ENCODE measurements at regions not wholly inside any gene's neighbourhood (a gene's known extent, or its start where the extent isn't known, plus 50 kb on each side); places are given as distances from the start of the nearest gene placed in this dataset.
"Not testable (repeated sequence)": the region's sequence is repeated elsewhere in the genome, so short reads cannot be mapped to it uniquely, and the experiment has no call there.

- peak; percentile 72 for DNase-seq
These were observed 78.0 kb upstream of the ATP5PO start for GRCh38 chr21:33993286-33994231.

DNA sequence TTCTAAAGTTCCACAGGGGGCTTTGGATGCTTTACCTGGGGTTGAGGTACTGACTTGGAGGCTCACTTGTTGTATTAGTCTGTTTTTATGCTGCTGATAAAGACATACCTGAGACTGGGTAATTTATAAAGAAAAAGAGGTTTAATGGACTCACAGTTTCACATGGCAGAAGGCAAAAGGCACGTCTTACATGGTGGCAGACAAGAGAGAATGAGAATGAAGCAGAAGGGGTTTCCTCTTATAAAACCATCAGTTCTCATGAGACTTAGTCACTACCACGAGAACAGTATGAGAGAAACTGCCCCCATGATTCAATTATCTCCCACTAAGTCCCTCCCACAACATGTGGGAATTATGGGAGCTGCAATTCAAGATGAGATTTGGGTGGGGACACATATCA is 76.8 kb upstream of the ATP5PO start:
- DNase-seq, result not testable (repeated sequence)

- DNase-seq, result no peak
These were observed 75.5 kb upstream of the ATP5PO start for GRCh38 chr21:33991133-33991532.

DNA sequence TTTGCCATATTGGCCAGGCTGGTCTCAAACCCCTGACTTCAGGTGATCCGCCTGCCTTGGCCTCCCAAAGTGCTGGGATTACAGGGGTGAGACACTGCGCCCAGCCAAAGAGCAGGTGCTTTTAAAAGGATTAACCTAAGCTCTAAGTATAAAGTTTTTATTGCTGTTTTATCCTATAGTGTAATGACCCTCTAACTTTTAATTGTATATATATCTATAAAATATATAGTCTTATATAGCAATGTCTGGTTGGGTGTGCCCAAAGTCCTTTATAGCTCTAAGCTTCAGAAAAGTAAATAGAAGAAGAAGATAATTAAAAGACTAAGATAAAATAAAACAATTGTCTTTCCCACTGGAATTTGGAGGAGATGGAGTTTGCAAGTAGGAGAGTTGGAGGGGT is 73.8 kb upstream of the ATP5PO start:
- DNase-seq, result no peak

- DNase-seq, result no peak
These were observed 72.8 kb upstream of the ATP5PO start for GRCh38 chr21:33988237-33989017.

DNA sequence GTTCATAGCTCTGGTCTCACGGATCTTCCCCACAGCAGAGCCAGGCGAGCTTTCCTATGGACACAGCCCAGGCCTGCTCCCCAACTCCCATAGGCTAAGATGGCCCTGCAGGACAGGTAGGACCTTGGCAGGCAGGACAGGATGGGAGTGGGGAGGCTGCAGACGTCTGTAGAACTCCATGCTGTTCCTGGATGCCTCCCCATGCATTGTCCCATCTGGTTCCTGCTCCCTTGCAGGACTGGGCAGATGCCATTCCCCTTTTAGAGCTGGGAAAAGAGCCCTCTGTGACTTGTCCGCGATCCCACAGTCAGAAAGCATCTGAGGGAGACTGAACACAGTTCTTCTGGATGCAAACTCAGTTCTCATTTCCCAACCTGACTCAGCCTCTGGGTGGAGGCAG is 71.9 kb upstream of the ATP5PO start:
- DNase-seq, result no peak

DNA sequence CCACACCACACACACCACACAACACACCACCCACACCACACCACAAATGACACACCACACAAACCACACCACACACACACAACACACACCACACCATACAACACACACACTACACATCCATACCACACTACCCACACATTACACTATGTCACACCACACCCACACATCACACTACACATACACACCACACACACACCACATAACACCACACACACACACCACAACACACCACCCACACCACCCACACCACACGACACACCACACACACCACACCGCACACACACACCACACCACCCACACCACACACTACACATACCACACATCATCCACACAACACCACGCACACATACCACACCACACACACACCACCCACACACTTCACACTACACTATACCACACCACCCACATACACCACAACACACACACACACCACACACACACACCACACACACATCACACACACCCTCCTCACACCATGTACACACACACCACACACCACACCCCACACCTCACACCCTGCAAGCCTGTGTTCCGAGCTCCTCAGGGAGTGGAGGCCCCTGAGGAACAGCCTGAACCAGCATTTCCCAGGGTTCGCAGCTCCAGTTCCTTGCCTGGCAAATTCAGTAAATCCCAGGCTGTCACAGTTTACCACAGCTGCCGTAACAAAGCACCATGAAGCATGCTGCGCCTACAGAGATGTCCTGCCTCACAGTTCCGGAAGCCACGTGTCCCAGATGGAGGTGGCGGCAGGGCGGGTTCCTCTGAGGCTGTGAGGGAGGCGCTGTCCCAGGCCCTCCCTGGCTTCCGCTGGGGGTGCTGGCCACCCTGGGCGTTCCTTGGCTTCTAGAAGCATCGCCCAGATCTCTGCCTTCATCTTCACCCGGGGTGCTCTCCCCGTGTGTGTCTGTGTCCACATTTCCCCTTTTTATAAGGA is 69.8 kb upstream of the ATP5PO start:
- DNase-seq, result no peak

- no peak for DNase-seq
These were observed 68.4 kb upstream of the ATP5PO start for GRCh38 chr21:33984021-33984481.

GRCh38 chr21:33981391-33982101 is 65.9 kb upstream of the ATP5PO start:
- no peak for DNase-seq

GRCh38 chr21:33980276-33980916 is 64.8 kb upstream of the ATP5PO start:
- no peak for DNase-seq

GRCh38 chr21:33978585-33978984 is 63.0 kb upstream of the ATP5PO start:
- DNase-seq, result no peak

GRCh38 chr21:33977721-33978369 is 62.2 kb upstream of the ATP5PO start:
- DNase-seq, result no peak

DNA sequence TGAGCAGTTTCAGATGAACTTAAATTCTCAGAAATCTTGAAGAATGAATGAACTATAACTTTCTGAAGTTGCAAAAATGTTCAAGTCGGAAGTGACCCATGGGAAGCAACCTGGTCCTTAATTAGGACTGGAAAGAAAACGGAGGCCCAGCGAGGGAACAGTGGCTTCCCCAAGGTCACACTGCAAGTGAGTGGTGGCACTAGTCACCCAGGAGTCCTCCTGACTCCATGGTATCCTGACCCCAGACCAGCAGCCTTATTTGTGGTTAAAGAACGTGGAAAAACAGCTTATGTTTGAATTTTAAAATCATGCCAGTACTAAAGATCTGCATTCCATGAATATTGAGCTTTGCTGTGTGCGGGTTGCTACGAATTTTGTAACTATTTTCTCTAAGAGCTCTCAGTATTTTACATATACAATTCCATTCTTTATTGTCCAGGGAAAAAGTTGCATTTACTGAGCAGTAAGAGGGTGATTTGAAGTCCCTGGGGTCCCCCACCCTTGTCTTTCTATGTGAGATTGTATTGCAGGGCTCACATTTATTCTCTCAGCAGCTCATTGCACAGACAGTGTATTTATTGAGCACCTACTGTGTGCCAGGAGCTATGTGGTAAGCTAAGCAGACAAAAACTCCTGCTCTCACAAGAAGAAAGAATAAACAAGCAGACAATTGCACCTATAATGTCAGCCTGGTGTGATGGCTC is 61.6 kb upstream of the ATP5PO start:
- DNase-seq, result no peak

DNA sequence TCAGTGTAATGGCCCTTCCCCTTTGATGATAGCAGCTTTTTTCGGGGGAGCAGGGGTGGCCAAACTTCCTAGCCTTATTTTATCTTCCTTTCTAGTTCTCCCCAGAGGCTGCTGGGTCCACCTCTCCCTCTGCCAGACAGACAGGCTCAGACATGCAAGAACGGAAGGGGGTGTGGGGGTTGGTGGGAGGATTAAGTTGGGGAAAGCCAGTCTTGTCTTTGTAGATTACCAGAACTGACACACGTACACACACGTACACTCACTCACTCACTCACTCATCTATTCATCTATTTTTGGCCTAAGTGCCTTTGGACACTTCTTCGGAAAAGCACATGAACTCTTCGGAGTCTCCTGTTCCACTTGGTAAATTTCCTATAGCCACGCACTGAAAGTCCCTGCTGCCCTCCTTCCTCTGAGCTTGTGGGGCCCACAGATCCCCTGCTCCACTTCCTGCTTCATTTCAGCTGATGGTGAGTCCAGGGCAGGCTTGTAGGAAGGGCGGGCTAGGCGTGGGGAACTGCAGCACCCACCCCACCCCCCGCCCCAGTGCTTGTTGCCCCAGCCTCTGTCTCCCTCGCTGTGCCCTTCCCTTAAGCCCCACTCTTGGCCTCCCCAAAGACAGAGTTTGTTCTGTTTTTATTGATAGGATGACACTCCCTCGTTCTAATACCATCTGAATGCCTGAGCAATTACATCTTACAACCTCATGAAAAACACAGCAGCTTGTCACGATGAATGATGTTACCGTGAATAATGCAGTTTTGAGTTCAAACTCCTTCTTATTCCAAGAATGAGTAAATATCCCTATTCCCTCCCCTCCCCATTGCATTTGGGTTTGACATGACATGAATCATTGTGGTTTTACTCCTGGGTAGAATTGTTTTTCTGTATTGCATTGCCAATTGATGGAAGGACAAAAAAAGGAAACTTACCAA is 60.7 kb upstream of the ATP5PO start:
- peak; percentile 68 for DNase-seq

DNA sequence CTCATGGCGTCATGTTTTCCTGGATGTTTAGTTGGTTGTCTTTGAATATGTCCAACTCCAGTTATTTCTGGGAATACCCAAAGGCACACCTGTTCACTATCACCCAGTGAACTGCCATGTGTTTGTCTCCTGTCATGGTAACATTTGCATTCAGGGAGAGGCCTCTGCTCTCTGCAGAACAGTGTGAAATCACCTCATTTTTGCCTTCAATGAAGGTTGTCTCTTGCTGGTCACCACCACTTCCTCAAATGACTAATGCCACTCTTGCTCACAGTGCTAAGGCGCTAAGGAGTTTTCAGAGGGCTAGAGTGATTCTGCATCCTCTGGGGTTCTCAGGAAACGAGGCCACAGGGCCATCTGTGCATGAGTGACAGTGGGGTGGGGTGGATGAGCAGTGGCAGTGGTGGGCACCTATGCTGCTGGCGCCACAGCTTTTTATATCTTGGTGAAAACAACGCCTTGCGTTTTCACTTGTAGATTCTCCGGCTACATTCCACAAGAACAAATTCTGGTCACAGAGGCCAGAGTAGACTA is 60.0 kb upstream of the ATP5PO start:
- peak; percentile 75 for DNase-seq

GRCh38 chr21:33974513-33975468 is 59.2 kb upstream of the ATP5PO start:
- no peak for DNase-seq

DNA sequence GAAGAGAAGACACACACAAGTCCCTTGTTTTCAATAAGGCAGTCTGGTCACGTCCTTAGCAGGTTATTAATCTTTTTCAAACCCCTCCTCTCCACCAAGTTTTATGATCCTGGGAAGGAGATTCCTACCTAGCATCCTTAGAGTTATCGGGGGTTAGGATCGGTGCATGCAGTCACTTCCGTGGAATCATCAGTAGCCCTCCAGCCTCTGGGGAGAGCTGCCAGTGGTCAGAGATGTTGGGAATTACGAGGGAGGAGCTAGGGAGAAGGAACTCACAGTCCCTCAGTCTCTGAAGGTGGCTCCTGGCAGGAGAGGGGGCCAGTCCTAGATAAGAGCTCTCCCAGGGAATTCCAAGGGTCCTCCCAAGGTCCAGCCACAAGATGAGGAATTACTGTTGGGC is 57.7 kb upstream of the ATP5PO start:
- no peak for DNase-seq

GRCh38 chr21:33972539-33972938 is 56.9 kb upstream of the ATP5PO start:
- DNase-seq, result no peak

All from hematopoietic multipotent progenitor cell treated with erythropoietin and hydrocortisone succinate and interleukin-3 and kit ligand, for 6 days (in vitro differentiated cells).